ENCODE measurements at regions not wholly inside any gene's neighbourhood (a gene's known extent, or its start where the extent isn't known, plus 50 kb on each side); places are given as distances from the start of the nearest gene placed in this dataset.

GRCh38 chr16:79997257-79997656, 396.7 kb upstream of the MAF start:
- TF ChIP-seq CTCF (IDR thresholded peaks at IDR 0.05; ENCODE audit: low read depth, low read length, missing control alignments) = peak; percentile 52
- no peak overlapping the region for H3K4me3 ChIP-seq (replicated peaks; ENCODE audit: low read depth, low read length)
- no peak for DNase-seq (ENCODE audit: extremely low read depth, low read depth)

- no peak for DNase-seq (ENCODE audit: extremely low read depth, low read depth)
- no peak overlapping the region for H3K4me3 ChIP-seq (replicated peaks; ENCODE audit: low read depth, low read length)
- TF ChIP-seq CTCF (IDR thresholded peaks at IDR 0.05; ENCODE audit: low read depth, low read length, missing control alignments) = no peak
Observed at GRCh38 chr16:79996321-79996720, 395.8 kb upstream of the MAF start.

GRCh38 chr16:79995315-79995714, 394.8 kb upstream of the MAF start:
- H3K4me3 ChIP-seq (replicated peaks; ENCODE audit: low read depth, low read length) = no peak overlapping the region
- no peak for DNase-seq (ENCODE audit: extremely low read depth, low read depth)
- TF ChIP-seq CTCF (IDR thresholded peaks at IDR 0.05; ENCODE audit: low read depth, low read length, missing control alignments) = no peak

- no peak for TF ChIP-seq CTCF (IDR thresholded peaks at IDR 0.05; ENCODE audit: low read depth, low read length, missing control alignments)
- H3K4me3 ChIP-seq (replicated peaks; ENCODE audit: low read depth, low read length) = no peak overlapping the region
- no peak for DNase-seq (ENCODE audit: extremely low read depth, low read depth)
Observed at GRCh38 chr16:79994418-79994817, 393.9 kb upstream of the MAF start.

GRCh38 chr16:79993629-79994209, 393.2 kb upstream of the MAF start:
- TF ChIP-seq CTCF (IDR thresholded peaks at IDR 0.05; ENCODE audit: low read depth, low read length, missing control alignments) = no peak
- no peak overlapping the region for H3K4me3 ChIP-seq (replicated peaks; ENCODE audit: low read depth, low read length)

GRCh38 chr16:79991969-79992368, 391.4 kb upstream of the MAF start:
- no peak overlapping the region for H3K4me3 ChIP-seq (replicated peaks; ENCODE audit: low read depth, low read length)
- no peak for DNase-seq (ENCODE audit: extremely low read depth, low read depth)
- no peak for TF ChIP-seq CTCF (IDR thresholded peaks at IDR 0.05; ENCODE audit: low read depth, low read length, missing control alignments)

More at GRCh38 chr16:79993629-79994209, 393.2 kb upstream of the MAF start:
- DNase-seq (ENCODE audit: extremely low read depth, low read depth) = no peak

GRCh38 chr16:79988721-79989220, 388.2 kb upstream of the MAF start:
- TF ChIP-seq CTCF (IDR thresholded peaks at IDR 0.05; ENCODE audit: low read depth, low read length, missing control alignments) = no peak
- DNase-seq (ENCODE audit: extremely low read depth, low read depth) = no peak
- H3K4me3 ChIP-seq (replicated peaks; ENCODE audit: low read depth, low read length) = no peak overlapping the region
